ENCODE measurements at regions not wholly inside any gene's neighbourhood (a gene's known extent, or its start where the extent isn't known, plus 50 kb on each side); places are given as distances from the start of the nearest gene placed in this dataset.

GRCh38 chr21:38136201-38136600 is 120.6 kb upstream of the KCNJ15 start:
- TF ChIP-seq CTCF (IDR thresholded peaks at IDR 0.05; ENCODE audit: low read length) (no peak), EZH2 (optimal IDR thresholded peaks at IDR 0.05; ENCODE audit: low read depth, low read length) (no peak)
